ENCODE measurements at regions not wholly inside any gene's neighbourhood (a gene's known extent, or its start where the extent isn't known, plus 50 kb on each side); places are given as distances from the start of the nearest gene placed in this dataset.

DNA sequence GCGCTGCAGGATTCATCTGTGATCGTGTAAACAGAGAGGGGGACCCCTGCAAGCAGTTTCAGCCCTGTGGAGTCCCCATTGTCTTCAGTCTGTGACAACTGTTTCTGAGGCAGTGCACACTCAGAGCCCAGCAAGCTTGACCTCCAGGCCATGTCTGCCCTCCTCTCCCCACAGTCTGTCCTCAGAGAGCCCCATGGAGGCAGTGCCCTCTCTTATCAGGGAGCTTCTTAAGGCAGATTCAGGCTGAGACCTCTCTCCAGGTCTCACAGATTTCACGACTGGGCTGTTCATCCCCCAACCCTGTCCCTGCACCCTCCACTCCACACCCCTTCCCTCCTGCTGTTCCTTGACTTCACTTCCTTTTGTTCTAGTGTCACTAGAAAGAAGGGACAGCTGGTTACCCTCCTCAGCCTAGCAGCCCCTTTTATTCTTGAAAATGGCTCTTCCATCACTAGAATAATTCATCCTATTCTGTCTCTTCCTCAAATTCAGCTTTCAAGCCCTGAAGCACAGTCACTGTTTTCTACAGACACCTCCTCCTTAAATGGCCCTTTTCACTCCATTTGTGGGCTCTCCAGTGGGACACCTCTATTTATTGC is 218.4 kb downstream of the MED10 start:
- TF ChIP-seq CTCF (IDR thresholded peaks at IDR 0.05) = no peak
- no peak for TF ChIP-seq POLR2A (IDR thresholded peaks at IDR 0.05; ENCODE audit: low read depth)
- TF ChIP-seq POLR2AphosphoS5 (IDR thresholded peaks at IDR 0.05) = no peak
- TF ChIP-seq EP300 (IDR thresholded peaks at IDR 0.05) = no peak
